GM23248 (cell line): ENCODE measurements at regions not wholly inside any gene's neighbourhood (a gene's known extent, or its start where the extent isn't known, plus 50 kb on each side); places are given as distances from the start of the nearest gene placed in this dataset.

Experiments
- DNase-seq: peaks from one replicate; pipeline ENCODE4 v3.0.0-alpha.2; 2015
- H2AFZ ChIP-seq: fragments of 200-600 bp; sonication (generic); 2 replicates; pipeline ENCODE4 v1.6.1; 2016; ENCODE audit warnings: antibody characterized with exemption
- H3F3A ChIP-seq: fragments of 200-600 bp; sonication (generic); 2 replicates; pipeline ENCODE4 v1.6.1; 2016; ENCODE audit warnings: mild to moderate bottlenecking, antibody characterized with exemption, mixed run types; ENCODE audit not compliant: insufficient read depth
- H3K27ac ChIP-seq: fragments of 200-600 bp; sonication (generic); 2 replicates; pipeline ENCODE4 v1.5.1; 2016; ENCODE audit warnings: mild to moderate bottlenecking
- H3K27me3 ChIP-seq: fragments of 200-600 bp; sonication (generic); replicated peaks from 2 replicates; pipeline ENCODE4 v1.6.1; 2016; ENCODE audit warnings: mild to moderate bottlenecking; ENCODE audit not compliant: insufficient read depth
- H3K36me3 ChIP-seq: fragments of 200-600 bp; sonication (generic); 2 replicates; pipeline ENCODE4 v1.6.1; 2016; ENCODE audit warnings: low read depth, mild to moderate bottlenecking
- H3K4me1 ChIP-seq: fragments of 200-600 bp; sonication (generic); 2 replicates; pipeline ENCODE4 v1.6.1; 2016; ENCODE audit warnings: mild to moderate bottlenecking; ENCODE audit not compliant: insufficient read depth
- H3K4me2 ChIP-seq: fragments of 200-600 bp; sonication (generic); one replicate; pipeline ENCODE4 v1.6.1; 2016; ENCODE audit warnings: mild to moderate bottlenecking; ENCODE audit not compliant: unreplicated experiment
- H3K4me3 ChIP-seq: fragments of 200-600 bp; sonication (generic); 2 replicates; pipeline ENCODE4 v1.5.1; 2016; ENCODE audit warnings: mild to moderate bottlenecking
- H3K79me2 ChIP-seq: fragments of 200-600 bp; sonication (generic); 2 replicates; pipeline ENCODE4 v1.6.1; 2016; ENCODE audit warnings: mild to moderate bottlenecking; ENCODE audit not compliant: insufficient read depth
- H3K9ac ChIP-seq: fragments of 200-600 bp; sonication (generic); 2 replicates; pipeline ENCODE4 v1.6.1; 2016; ENCODE audit warnings: mild to moderate bottlenecking
- H3K9me2 ChIP-seq: fragments of 200-600 bp; sonication (generic); 2 replicates; pipeline ENCODE4 v1.6.1; 2016; ENCODE audit warnings: mixed run types, mild to moderate bottlenecking, moderate library complexity; ENCODE audit not compliant: insufficient read depth
- H3K9me3 ChIP-seq: fragments of 200-600 bp; sonication (generic); one replicate; pipeline ENCODE4 v1.6.1; 2017; ENCODE audit warnings: low read depth
- H4K20me1 ChIP-seq: fragments of 200-600 bp; sonication (generic); 2 replicates; pipeline ENCODE4 v1.6.0; 2016; ENCODE audit not compliant: insufficient read depth
- EZH2 ChIP-seq: fragments of 200-600 bp; sonication (generic); IDR thresholded peaks from 2 replicates; pipeline ENCODE4 v1.6.1; 2018; ENCODE audit warnings: antibody characterized with exemption, mild to moderate bottlenecking; ENCODE audit not compliant: insufficient read depth, poor library complexity, severe bottlenecking
- EZH2phosphoT487 ChIP-seq: fragments of 200-600 bp; sonication (generic); IDR thresholded peaks from 2 replicates; pipeline ENCODE4 v1.6.1; 2018; ENCODE audit warnings: antibody characterized with exemption, moderate library complexity, mild to moderate bottlenecking, low read depth; ENCODE audit not compliant: insufficient read depth
- whole genome bisulfite sequencing, 2 experiments: methylation state at CpG; one replicate each; pipeline ENCODE4 v1.1.6; 2015 to 2017; ENCODE audit warnings: low lambda C conversion rate in 2 of 2, low coverage in 1 of 2; ENCODE audit errors: missing lambda C conversion rate in 2 of 2; 5-methylcytosine and 5-hydroxymethylcytosine counted together
- in situ Hi-C: fragments of 300-500 bp; cut with MboI; formaldehyde crosslinking; loops from 2 replicates; pipeline ENCODE4 v1.15.0; 2020

DNA sequence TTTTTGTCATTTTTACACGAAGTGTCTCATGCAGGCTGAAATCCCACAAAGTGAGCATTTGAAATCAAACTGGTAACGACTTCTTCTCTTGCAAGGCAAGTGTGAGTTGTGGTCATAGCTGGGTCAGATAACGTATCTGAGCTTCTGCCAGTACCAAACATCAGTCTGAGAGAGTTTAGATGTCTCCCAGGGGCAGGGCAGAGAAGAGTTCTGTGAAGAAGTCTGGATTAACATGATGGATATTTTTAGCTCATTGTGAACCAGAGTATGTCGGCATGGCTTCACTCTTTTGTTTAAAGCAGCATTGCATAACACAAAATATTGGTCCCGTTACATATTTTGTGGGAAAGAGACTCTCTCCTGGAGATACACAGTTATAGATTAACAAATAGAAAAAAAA, 655.5 kb upstream of the KLHL29 start:
- no peaks in the 10 kb centered on the region for H3K9me3 ChIP-seq
- no peak overlapping the region for H3K4me3 ChIP-seq
- no peaks in the 10 kb centered on the region for H3K4me1 ChIP-seq
- no peaks in the 10 kb centered on the region for H3K36me3 ChIP-seq
- in situ Hi-C loops, result no loop called here
- no peak overlapping the region for H3K9ac ChIP-seq
- 9 to 13% methylated on average over 5 of the region's 5 CpGs for WGBS, 2 experiments
- no peak for DNase-seq
- H2AFZ ChIP-seq, result no peak overlapping the region
- TF ChIP-seq EZH2 (no peak), EZH2phosphoT487 (no peak)
- H3K27ac ChIP-seq, result no peak overlapping the region
- H3K27me3 ChIP-seq, result no peaks in the 10 kb centered on the region
- H3F3A ChIP-seq, result no peaks in the 10 kb centered on the region
- no peak overlapping the region for H3K4me2 ChIP-seq
- H3K9me2 ChIP-seq, result no peaks in the 10 kb centered on the region
- no peaks in the 10 kb centered on the region for H3K79me2 ChIP-seq
- no peaks in the 10 kb centered on the region for H4K20me1 ChIP-seq

DNA sequence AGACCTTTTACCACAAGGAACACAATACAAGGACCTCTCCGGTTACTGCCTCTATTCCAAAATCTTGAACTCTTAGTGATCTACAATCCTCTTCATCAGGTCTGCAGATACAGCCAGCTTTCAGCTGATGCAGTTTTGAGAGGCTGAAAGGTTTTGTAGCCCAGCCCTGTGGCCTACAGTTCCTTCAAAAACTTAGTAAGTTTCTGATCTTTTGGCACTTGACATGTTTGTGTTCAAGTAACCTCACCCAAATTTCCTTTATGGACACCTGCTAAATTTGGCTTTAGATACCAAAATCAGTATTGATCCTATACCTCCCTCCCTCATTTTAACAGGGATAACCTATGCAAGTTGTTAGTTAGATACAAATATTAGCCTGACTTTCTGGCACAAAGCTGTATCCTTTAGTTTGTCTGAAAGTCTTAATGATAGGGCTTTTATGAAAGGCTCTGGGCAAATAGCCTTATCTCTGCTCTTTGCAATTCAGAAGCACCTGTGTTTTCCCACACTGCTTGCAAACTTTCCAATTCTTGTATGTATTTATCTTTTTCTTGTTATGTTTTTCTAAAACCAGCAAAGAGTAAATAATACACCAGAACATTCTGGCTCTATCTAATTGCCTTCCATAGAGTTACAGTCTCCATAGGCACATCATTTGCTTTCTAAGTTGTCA, 650.5 kb upstream of the KLHL29 start:
- Histone ChIP-seq H4K20me1 (no peaks in the 10 kb centered on the region), H3K9me2 (no peaks in the 10 kb centered on the region), H2AFZ (no peak overlapping the region), H3K4me1 (no peaks in the 10 kb centered on the region), H3K36me3 (no peaks in the 10 kb centered on the region), H3K9ac (no peak overlapping the region), H3K79me2 (no peaks in the 10 kb centered on the region), H3K4me3 (no peak overlapping the region), H3K27ac (no peak overlapping the region), H3K27me3 (no peaks in the 10 kb centered on the region), H3F3A (no peaks in the 10 kb centered on the region), H3K4me2 (no peak overlapping the region), H3K9me3 (no peaks in the 10 kb centered on the region)
- no peak for TF ChIP-seq EZH2phosphoT487
- no peak for TF ChIP-seq EZH2
- DNase-seq, result no peak
- in situ Hi-C loops, result no loop called here
- 54 to 59% methylated on average over 1 of the region's 1 CpG for WGBS, 2 experiments

DNA sequence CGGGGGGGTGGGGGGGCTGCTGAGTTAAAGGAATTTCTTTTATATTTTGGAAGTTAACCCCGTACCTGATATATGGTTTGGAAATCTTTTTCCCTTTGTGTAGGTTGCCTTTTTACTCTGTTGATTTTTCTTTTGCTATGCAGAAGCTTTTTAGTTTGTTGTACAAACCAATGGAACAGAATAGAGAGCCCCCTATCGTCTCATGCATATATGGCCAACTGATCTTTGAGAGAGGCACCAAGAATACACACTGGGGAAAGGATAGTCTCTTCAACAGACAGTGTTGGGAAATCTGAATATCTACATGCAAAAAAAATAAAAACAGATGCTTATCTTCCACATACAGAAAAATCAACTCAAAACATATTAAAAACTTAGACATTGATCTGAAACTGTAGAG, 647.8 kb upstream of the KLHL29 start:
- Histone ChIP-seq H3K9me2 (no peaks in the 10 kb centered on the region), H3K27me3 (no peaks in the 10 kb centered on the region), H4K20me1 (no peaks in the 10 kb centered on the region), H3K27ac (no peak overlapping the region), H3K9ac (no peak overlapping the region), H3K4me2 (no peak overlapping the region), H3K9me3 (no peaks in the 10 kb centered on the region), H3K36me3 (no peaks in the 10 kb centered on the region), H3K4me3 (no peak overlapping the region), H3K79me2 (no peaks in the 10 kb centered on the region), H2AFZ (no peak overlapping the region), H3K4me1 (no peaks in the 10 kb centered on the region), H3F3A (no peaks in the 10 kb centered on the region)
- WGBS, 2 experiments, result 7 to 30% methylated on average over 3 of the region's 3 CpGs
- in situ Hi-C loops, result no loop called here
- no peak for DNase-seq
- no peak for TF ChIP-seq EZH2
- no peak for TF ChIP-seq EZH2phosphoT487

DNA sequence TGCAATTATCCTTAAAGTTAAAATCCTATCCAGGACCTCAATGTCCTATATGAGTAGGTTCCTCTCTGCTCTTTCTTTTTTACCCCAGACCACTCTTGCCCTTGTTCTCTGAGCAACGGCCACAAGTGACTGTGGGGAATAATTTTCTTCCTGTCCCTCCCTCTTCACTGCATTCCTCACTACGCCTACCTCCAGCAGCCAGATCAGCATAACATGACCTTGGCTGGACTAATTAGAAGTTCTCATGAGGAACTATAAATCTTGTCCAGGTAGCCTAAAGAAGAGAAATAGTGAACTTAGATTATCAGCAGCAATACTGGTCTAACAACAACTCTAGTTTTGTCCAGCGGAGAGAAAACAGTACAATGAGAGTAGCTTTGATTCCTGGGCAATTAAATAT, 643.8 kb upstream of the KLHL29 start:
- no peaks in the 10 kb centered on the region for H3F3A ChIP-seq
- WGBS, 2 experiments, result 9 to 12% methylated on average over 3 of the region's 3 CpGs
- in situ Hi-C loops, result no loop called here

More for the DNA sequence above, 643.8 kb upstream of the KLHL29 start:
- Histone ChIP-seq H2AFZ (no peak overlapping the region), H3K4me3 (no peak overlapping the region), H3K36me3 (no peaks in the 10 kb centered on the region), H3K9me2 (no peaks in the 10 kb centered on the region), H3K4me2 (no peak overlapping the region), H3K27ac (no peak overlapping the region), H3K4me1 (no peaks in the 10 kb centered on the region), H4K20me1 (no peaks in the 10 kb centered on the region), H3K27me3 (no peaks in the 10 kb centered on the region), H3K9me3 (no peaks in the 10 kb centered on the region), H3K9ac (no peak overlapping the region), H3K79me2 (no peaks in the 10 kb centered on the region)
- no peak for DNase-seq
- no peak for TF ChIP-seq EZH2phosphoT487
- TF ChIP-seq EZH2, result no peak
